IPS-20b (cell line): ENCODE measurements at regions not wholly inside any gene's neighbourhood (a gene's known extent, or its start where the extent isn't known, plus 50 kb on each side); places are given as distances from the start of the nearest gene placed in this dataset.

Source experiments
- H3K27ac ChIP-seq: one replicate; pipeline ENCODE4 v1.5.1; 2013; ENCODE audit warnings: low read length
- H3K27me3 ChIP-seq: 2 replicates; pipeline ENCODE4 v1.6.1; 2013; ENCODE audit warnings: mild to moderate bottlenecking, low read length, inconsistent platforms; ENCODE audit not compliant: insufficient read depth
- H3K36me3 ChIP-seq: 2 replicates; pipeline ENCODE4 v1.6.1; 2013; ENCODE audit warnings: low read depth, mild to moderate bottlenecking, inconsistent platforms, low read length, moderate library complexity; ENCODE audit not compliant: insufficient read depth
- H3K4me1 ChIP-seq: 2 replicates; pipeline ENCODE4 v1.6.1; 2013; ENCODE audit warnings: mild to moderate bottlenecking, control low read depth, inconsistent platforms, low read length, moderate library complexity; ENCODE audit not compliant: insufficient read depth
- H3K4me3 ChIP-seq: 2 replicates; pipeline ENCODE4 v1.5.1; 2013; ENCODE audit warnings: mild to moderate bottlenecking, low read length, inconsistent platforms
- H3K9ac ChIP-seq: 2 replicates; pipeline ENCODE4 v1.6.1; 2013; ENCODE audit warnings: low read depth, mild to moderate bottlenecking, inconsistent platforms, low read length, moderate library complexity
- H3K9me3 ChIP-seq: 2 replicates; pipeline ENCODE4 v1.6.1; 2013; ENCODE audit warnings: mild to moderate bottlenecking, low read depth, low read length, inconsistent platforms; ENCODE audit not compliant: insufficient read depth

GRCh38 chr4:120348521-120348920, 281.9 kb upstream of the MAD2L1 start:
- Histone ChIP-seq H3K36me3 (no peaks in the 10 kb centered on the region), H3K27me3 (no peaks in the 10 kb centered on the region), H3K9me3 (no peaks in the 10 kb centered on the region), H3K27ac (no peak overlapping the region), H3K4me1 (no peaks in the 10 kb centered on the region), H3K9ac (no peak overlapping the region), H3K4me3 (no peak overlapping the region)

GRCh38 chr4:120331486-120332370, 265.1 kb upstream of the MAD2L1 start:
- H3K4me1 ChIP-seq, result no peaks in the 10 kb centered on the region; the same call in 1 of the 2 replicates
- no peaks in the 10 kb centered on the region for H3K27me3 ChIP-seq
- no peak overlapping the region for H3K9ac ChIP-seq
- H3K27ac ChIP-seq, result no peak overlapping the region
- H3K4me3 ChIP-seq, result no peak overlapping the region
- no peaks in the 10 kb centered on the region for H3K9me3 ChIP-seq
- H3K36me3 ChIP-seq, result no peaks in the 10 kb centered on the region

GRCh38 chr4:120329386-120329785, 262.7 kb upstream of the MAD2L1 start:
- Histone ChIP-seq H3K27ac (no peak overlapping the region), H3K27me3 (no peaks in the 10 kb centered on the region), H3K4me3 (no peak overlapping the region), H3K9me3 (no peaks in the 10 kb centered on the region), H3K9ac (no peak overlapping the region), H3K4me1 (no peaks in the 10 kb centered on the region; the same call in 1 of the 2 replicates), H3K36me3 (no peaks in the 10 kb centered on the region)

- no peaks in the 10 kb centered on the region for H3K27me3 ChIP-seq
- no peak overlapping the region for H3K27ac ChIP-seq
- no peaks in the 10 kb centered on the region for H3K9me3 ChIP-seq
- H3K4me1 ChIP-seq, result no peaks in the 10 kb centered on the region; the same call in 1 of the 2 replicates
- H3K9ac ChIP-seq, result no peak overlapping the region
- no peak overlapping the region for H3K4me3 ChIP-seq
- H3K36me3 ChIP-seq, result no peaks in the 10 kb centered on the region
Observed at GRCh38 chr4:120327276-120327675, 260.6 kb upstream of the MAD2L1 start.

- no peak overlapping the region for H3K4me3 ChIP-seq
- no peak overlapping the region for H3K27ac ChIP-seq
- H3K4me1 ChIP-seq, result no peaks in the 10 kb centered on the region
- no peaks in the 10 kb centered on the region for H3K9me3 ChIP-seq
- H3K36me3 ChIP-seq, result no peaks in the 10 kb centered on the region
- no peaks in the 10 kb centered on the region for H3K27me3 ChIP-seq
- H3K9ac ChIP-seq, result no peak overlapping the region
Observed at GRCh38 chr4:120319046-120319767, 252.6 kb upstream of the MAD2L1 start.

- no peaks in the 10 kb centered on the region for H3K36me3 ChIP-seq
- no peak overlapping the region for H3K9ac ChIP-seq
- no peaks in the 10 kb centered on the region for H3K9me3 ChIP-seq
- H3K27ac ChIP-seq, result no peak overlapping the region
- no peak overlapping the region for H3K4me3 ChIP-seq
- H3K4me1 ChIP-seq, result no peaks in the 10 kb centered on the region
- H3K27me3 ChIP-seq, result no peaks in the 10 kb centered on the region
Observed at GRCh38 chr4:120318196-120318846, 251.7 kb upstream of the MAD2L1 start.

- no peak overlapping the region for H3K4me3 ChIP-seq
- no peak overlapping the region for H3K9ac ChIP-seq
- H3K27me3 ChIP-seq, result no peaks in the 10 kb centered on the region
- H3K4me1 ChIP-seq, result no peaks in the 10 kb centered on the region
- no peaks in the 10 kb centered on the region for H3K9me3 ChIP-seq
- H3K36me3 ChIP-seq, result no peaks in the 10 kb centered on the region
- no peak overlapping the region for H3K27ac ChIP-seq
Observed at GRCh38 chr4:120317713-120318112, 251.1 kb upstream of the MAD2L1 start.

- no peak overlapping the region for H3K27ac ChIP-seq
- H3K9ac ChIP-seq, result no peak overlapping the region
- H3K36me3 ChIP-seq, result no peaks in the 10 kb centered on the region
- no peaks in the 10 kb centered on the region for H3K4me1 ChIP-seq
- no peak overlapping the region for H3K4me3 ChIP-seq
- H3K27me3 ChIP-seq, result no peaks in the 10 kb centered on the region
- no peaks in the 10 kb centered on the region for H3K9me3 ChIP-seq
Observed at GRCh38 chr4:120316416-120316815, 249.8 kb upstream of the MAD2L1 start.

GRCh38 chr4:120314969-120315368, 248.3 kb upstream of the MAD2L1 start:
- Histone ChIP-seq H3K27me3 (no peaks in the 10 kb centered on the region), H3K9me3 (no peaks in the 10 kb centered on the region), H3K9ac (no peak overlapping the region), H3K36me3 (no peaks in the 10 kb centered on the region), H3K27ac (no peak overlapping the region), H3K4me3 (no peak overlapping the region), H3K4me1 (no peaks in the 10 kb centered on the region)

- H3K27ac ChIP-seq, result no peak overlapping the region
- H3K36me3 ChIP-seq, result no peaks in the 10 kb centered on the region
- H3K4me1 ChIP-seq, result no peaks in the 10 kb centered on the region
- H3K4me3 ChIP-seq, result no peak overlapping the region
- no peak overlapping the region for H3K9ac ChIP-seq
- H3K27me3 ChIP-seq, result no peaks in the 10 kb centered on the region
- H3K9me3 ChIP-seq, result no peaks in the 10 kb centered on the region
Observed at GRCh38 chr4:120304801-120305200, 238.2 kb upstream of the MAD2L1 start.

- H3K4me1 ChIP-seq, result no peaks in the 10 kb centered on the region
- H3K4me3 ChIP-seq, result no peak overlapping the region
- no peaks in the 10 kb centered on the region for H3K36me3 ChIP-seq
- H3K9ac ChIP-seq, result no peak overlapping the region
- no peaks in the 10 kb centered on the region; the same call in 1 of the 2 replicates for H3K27me3 ChIP-seq
- H3K27ac ChIP-seq, result no peak overlapping the region
- no peaks in the 10 kb centered on the region for H3K9me3 ChIP-seq
Observed at GRCh38 chr4:120299631-120300030, 233.0 kb upstream of the MAD2L1 start.
